B cell (primary cell): ENCODE measurements at regions not wholly inside any gene's neighbourhood (a gene's known extent, or its start where the extent isn't known, plus 50 kb on each side); places are given as distances from the start of the nearest gene placed in this dataset.

Source experiments
- ATAC-seq: fragments of 200-7000 bp; cut with Tn5 transposase; one replicate; pipeline ENCODE4 v1.10.0; 2021; ENCODE audit warnings: low read depth, mild to moderate bottlenecking, moderate number of reproducible peaks, moderate library complexity
- CTCF ChIA-PET: fragments of 350-600 bp; sonication (Branson Sonifier 250); formaldehyde crosslinking; loops from one replicate; lab custom pipeline; 2021; ENCODE audit warnings: antibody characterized with exemption, inconsistent platforms; lab: Charles Lee
- POLR2A ChIA-PET: fragments of 350-600 bp; sonication (Branson Sonifier 250); formaldehyde crosslinking; loops from one replicate; lab custom pipeline; 2021; ENCODE audit warnings: antibody characterized with exemption; lab: Charles Lee
- DNase-seq: peaks from one replicate; pipeline ENCODE4 v3.0.0; 2013
- H2AFZ ChIP-seq: 2 replicates; pipeline ENCODE4 v1.6.1; 2012; ENCODE audit warnings: mild to moderate bottlenecking, low read depth, low read length; ENCODE audit not compliant: insufficient read depth, poor library complexity, severe bottlenecking
- H3K27ac ChIP-seq, 2 donors: 1 replicate in 1 of 2; 2 replicates in 1 of 2; pipeline ENCODE4 v1.5.1; 2012 to 2013; ENCODE audit warnings: low read length in 2 of 2, mild to moderate bottlenecking in 2 of 2, moderate library complexity in 1 of 2
- H3K27me3 ChIP-seq, 4 experiments: fragments of 200-600 bp in 1 of 4; sonication (generic) in 1 of 4; replicated peaks in 1 of 4; 1 replicate in 2 of 4; 2 replicates in 2 of 4; pipeline versions ENCODE4 v1.6.1 to v1.7.0; 2013 to 2016; ENCODE audit warnings: low read length in 3 of 4, mild to moderate bottlenecking in 2 of 4, mixed read lengths in 1 of 4, moderate library complexity in 1 of 4; ENCODE audit not compliant: insufficient read depth in 4 of 4, control insufficient read depth in 3 of 4; ENCODE audit errors: control extremely low read depth in 1 of 4
- H3K36me3 ChIP-seq, 2 experiments: replicated peaks in 1 of 2; 1 replicate in 1 of 2; 2 replicates in 1 of 2; pipeline versions ENCODE4 v1.6.1 to v1.7.1; 2013; ENCODE audit warnings: low read length in 1 of 2; ENCODE audit not compliant: insufficient read depth in 2 of 2, control insufficient read depth in 1 of 2; ENCODE audit errors: control extremely low read depth in 1 of 2, extremely low read depth in 1 of 2
- H3K4me1 ChIP-seq, 2 donors: fragments of 200-600 bp in 1 of 2; sonication (generic) in 1 of 2; 1 replicate in 1 of 2; 2 replicates in 1 of 2; pipeline versions ENCODE4 v1.5.1 to v1.6.1; 2013 to 2017; ENCODE audit warnings: low read length in 2 of 2; ENCODE audit not compliant: control insufficient read depth in 2 of 2, insufficient read depth in 2 of 2
- H3K4me2 ChIP-seq: replicated peaks from 2 replicates; pipeline ENCODE3; 2012; ENCODE audit warnings: mild to moderate bottlenecking, low read depth, low read length; ENCODE audit not compliant: poor library complexity, severe bottlenecking
- H3K4me3 ChIP-seq, 5 experiments: fragments of 200-600 bp in 1 of 5; sonication (generic) in 1 of 5; 1 replicate in 3 of 5; 2 replicates in 2 of 5; pipeline versions ENCODE4 v1.5.1 to v1.7.0; 2011 to 2016; ENCODE audit warnings: low read length in 4 of 5, mild to moderate bottlenecking in 4 of 5, low read depth in 2 of 5, control low read depth in 1 of 5, moderate library complexity in 1 of 5; ENCODE audit not compliant: insufficient read depth in 1 of 5; ENCODE audit errors: control extremely low read depth in 1 of 5, extremely low read depth in 1 of 5
- H3K79me2 ChIP-seq: fragments of 200-600 bp; sonication (generic); one replicate; pipeline ENCODE4 v1.6.0; 2016; ENCODE audit warnings: low read length; ENCODE audit not compliant: control insufficient read depth, insufficient read depth
- H3K9ac ChIP-seq: fragments of 200-600 bp; sonication (generic); 2 replicates; pipeline ENCODE4 v1.6.1; 2017; ENCODE audit warnings: mild to moderate bottlenecking, low read length, moderate library complexity
- H3K9me3 ChIP-seq, 3 donors: one replicate each; pipeline versions ENCODE4 v1.6.1 to v1.7.1; 2013; ENCODE audit warnings: low read length in 2 of 3; ENCODE audit not compliant: control insufficient read depth in 2 of 3, insufficient read depth in 1 of 3; ENCODE audit errors: control extremely low read depth in 1 of 3
- H4K20me1 ChIP-seq: 2 replicates; pipeline ENCODE4 v1.6.0; 2012; ENCODE audit warnings: mild to moderate bottlenecking, low read length; ENCODE audit not compliant: insufficient read depth, control insufficient read depth, poor library complexity, severe bottlenecking
- H3K27ac Mint-ChIP-seq: one replicate; pipeline ENCODE4 v1.8.0; 2021; ENCODE audit warnings: mixed read lengths
- H3K27me3 Mint-ChIP-seq: one replicate; pipeline ENCODE4 v1.8.0; 2021; ENCODE audit warnings: mixed read lengths
- H3K4me1 Mint-ChIP-seq: one replicate; pipeline ENCODE4 v1.8.0; 2021; ENCODE audit warnings: mixed read lengths
- H3K4me3 Mint-ChIP-seq: one replicate; pipeline ENCODE4 v1.8.0; 2021; ENCODE audit warnings: mixed read lengths
- H3K9me3 Mint-ChIP-seq: one replicate; pipeline ENCODE4 v1.8.0; 2022; ENCODE audit warnings: mixed read lengths; ENCODE audit not compliant: insufficient read depth
- CTCF ChIP-seq: fragments of 200-600 bp; IDR thresholded peaks from one replicate; pipeline ENCODE4 v1.8.0; 2022; ENCODE audit warnings: antibody characterized with exemption, mild to moderate bottlenecking
- EZH2 ChIP-seq: IDR thresholded peaks from 2 replicates; pipeline ENCODE4 v1.6.1; 2012; ENCODE audit warnings: borderline replicate concordance, low read depth, mild to moderate bottlenecking, moderate library complexity, low read length; ENCODE audit not compliant: insufficient read depth, poor library complexity, severe bottlenecking
- WGBS: methylation state at CpG from one replicate; pipeline ENCODE4 v1.1.5; 2013; ENCODE audit warnings: missing lambda C conversion rate; ENCODE audit not compliant: insufficient coverage; 5-methylcytosine and 5-hydroxymethylcytosine counted together
- intact Hi-C: fragments of 100-400 bp; cut with micrococcal nuclease; formaldehyde crosslinking; loops from one replicate; pipeline ENCODE4 v1.10.0; 2022

GRCh38 chr6:23529902-23530301, 596.1 kb upstream of the NRSN1 start:
- CTCF ChIA-PET = no interaction called here

DNA sequence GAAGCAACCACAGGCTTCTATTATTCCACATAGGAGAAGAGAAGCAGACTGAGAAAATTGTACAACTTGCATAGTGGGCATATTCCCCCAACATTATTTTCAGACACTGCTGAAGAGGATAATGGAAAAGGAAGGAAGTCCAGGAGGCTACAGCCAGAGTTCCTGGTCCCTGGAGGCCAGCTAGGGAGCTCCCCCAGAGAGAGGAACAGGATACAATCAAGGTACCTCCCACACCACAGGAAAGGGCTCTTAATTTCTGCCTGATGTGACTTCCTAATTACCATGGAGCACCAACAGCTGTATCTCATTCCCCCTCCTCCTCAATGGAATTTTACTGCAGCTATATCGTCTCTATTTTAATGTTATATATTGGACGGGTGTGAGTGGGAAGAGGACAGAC, 594.3 kb upstream of the NRSN1 start:
- Histone ChIP-seq H3K36me3 (no peaks in the 10 kb centered on the region), H3K27ac (no peak overlapping the region), H3K9me3 (peaks cover 0 to 3% (median 0%) of the 10 kb centered on the region in 3 donors), H3K4me3 (no peak overlapping the region), H3K4me2 (no peak overlapping the region), H4K20me1 (no peaks in the 10 kb centered on the region), H2AFZ (no peak overlapping the region), H3K79me2 (no peaks in the 10 kb centered on the region), H3K27me3 (no peaks in the 10 kb centered on the region), H3K4me1 (no peaks in the 10 kb centered on the region), H3K9ac (no peak overlapping the region)
- ChIA-PET POLR2A (no interaction called here), CTCF (no interaction called here)
- Mint-ChIP-seq H3K4me1 (no peaks in the 10 kb centered on the region), H3K27ac (no peak overlapping the region), H3K27me3 (no peaks in the 10 kb centered on the region), H3K4me3 (no peak overlapping the region), H3K9me3 (peaks cover 5% of the 10 kb centered on the region)
- ATAC-seq (no peak), DNase-seq (no peak)
- TF ChIP-seq EZH2 = no peak
- no peak for TF ChIP-seq CTCF
- no CpG with 5 or more reads among the region's 2 CpGs for WGBS
- intact Hi-C loops = no loop called here

More at GRCh38 chr6:23529902-23530301, 596.1 kb upstream of the NRSN1 start:
- no peak overlapping the region for H3K9ac ChIP-seq
- H3K36me3 ChIP-seq = no peaks in the 10 kb centered on the region
- intact Hi-C loops = no loop called here
- peaks cover 5% of the 10 kb centered on the region for H3K9me3 Mint-ChIP-seq
- no peak for TF ChIP-seq EZH2
- TF ChIP-seq CTCF = no peak
- ATAC-seq (no peak), DNase-seq (no peak)
- no peaks in the 10 kb centered on the region for H3K79me2 ChIP-seq
- no peak overlapping the region for H3K27ac ChIP-seq
- H3K4me1 ChIP-seq = no peaks in the 10 kb centered on the region
- H3K4me2 ChIP-seq = no peak overlapping the region
- H3K4me1 Mint-ChIP-seq = no peaks in the 10 kb centered on the region
- no peak overlapping the region for H3K4me3 ChIP-seq
- no CpG with 5 or more reads among the region's 2 CpGs for WGBS
- no peak overlapping the region for H3K27ac Mint-ChIP-seq
- peaks cover 0 to 3% (median 0%) of the 10 kb centered on the region in 3 donors for H3K9me3 ChIP-seq
- H2AFZ ChIP-seq = no peak overlapping the region
- no peaks in the 10 kb centered on the region for H3K27me3 ChIP-seq
- H3K4me3 Mint-ChIP-seq = no peak overlapping the region
- POLR2A ChIA-PET = no interaction called here
- H4K20me1 ChIP-seq = no peaks in the 10 kb centered on the region
- no peaks in the 10 kb centered on the region for H3K27me3 Mint-ChIP-seq
